Islet precursor cell (in vitro differentiated cells): ENCODE measurements at regions not wholly inside any gene's neighbourhood (a gene's known extent, or its start where the extent isn't known, plus 50 kb on each side); places are given as distances from the start of the nearest gene placed in this dataset.

Experiments used
- DNase-seq: peaks from one replicate; pipeline ENCODE4 v3.0.0-alpha.2; 2018

GRCh38 chr13:21319869-21320641 lies 139.0 kb downstream of the ZDHHC20 start:
- DNase-seq, result no peak

- DNase-seq, result no peak
These were observed 138.5 kb downstream of the ZDHHC20 start for GRCh38 chr13:21320642-21321034.

- no peak for DNase-seq
These were observed 137.8 kb downstream of the ZDHHC20 start for GRCh38 chr13:21321269-21321668.

- no peak for DNase-seq
These were observed 136.7 kb downstream of the ZDHHC20 start for GRCh38 chr13:21322327-21322965.
